DND-41 (cell line): ENCODE measurements at regions not wholly inside any gene's neighbourhood (a gene's known extent, or its start where the extent isn't known, plus 50 kb on each side); places are given as distances from the start of the nearest gene placed in this dataset.

Source experiments
- EZH2 ChIP-seq: IDR thresholded peaks from 3 replicates; pipeline ENCODE4 v1.6.1; 2012; ENCODE audit warnings: borderline replicate concordance, low read depth, mild to moderate bottlenecking, moderate library complexity, low read length, inconsistent platforms; ENCODE audit not compliant: severe bottlenecking
- TF ChIP-seq, protein P1 (sequence below): IDR thresholded peaks from 2 replicates; pipeline ENCODE4 v1.5.1; 2012; ENCODE audit warnings: borderline replicate concordance, low read length, moderate library complexity, mild to moderate bottlenecking; ENCODE audit not compliant: poor library complexity, severe bottlenecking; ENCODE audit errors: extremely low read depth

DNA sequence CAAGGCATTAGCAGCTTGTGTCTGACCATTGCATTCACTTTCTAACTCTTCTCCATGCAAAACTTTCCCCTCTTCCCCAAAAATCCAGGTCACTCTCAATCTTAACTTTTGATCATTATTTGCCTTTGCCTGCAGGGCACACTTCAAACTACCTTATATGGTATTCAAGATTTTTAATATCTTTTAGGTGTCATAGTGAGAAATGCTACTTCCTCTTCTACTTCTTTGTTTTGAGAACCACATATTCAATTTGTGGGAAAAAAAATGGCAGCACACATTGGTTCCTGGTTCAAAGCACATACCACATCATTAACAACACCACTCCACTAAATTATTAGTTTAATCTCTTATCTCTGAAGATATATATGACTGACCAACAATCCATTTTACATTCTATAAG is 1267.0 kb upstream of the CITED2 start:
- TF ChIP-seq, protein P1, sequence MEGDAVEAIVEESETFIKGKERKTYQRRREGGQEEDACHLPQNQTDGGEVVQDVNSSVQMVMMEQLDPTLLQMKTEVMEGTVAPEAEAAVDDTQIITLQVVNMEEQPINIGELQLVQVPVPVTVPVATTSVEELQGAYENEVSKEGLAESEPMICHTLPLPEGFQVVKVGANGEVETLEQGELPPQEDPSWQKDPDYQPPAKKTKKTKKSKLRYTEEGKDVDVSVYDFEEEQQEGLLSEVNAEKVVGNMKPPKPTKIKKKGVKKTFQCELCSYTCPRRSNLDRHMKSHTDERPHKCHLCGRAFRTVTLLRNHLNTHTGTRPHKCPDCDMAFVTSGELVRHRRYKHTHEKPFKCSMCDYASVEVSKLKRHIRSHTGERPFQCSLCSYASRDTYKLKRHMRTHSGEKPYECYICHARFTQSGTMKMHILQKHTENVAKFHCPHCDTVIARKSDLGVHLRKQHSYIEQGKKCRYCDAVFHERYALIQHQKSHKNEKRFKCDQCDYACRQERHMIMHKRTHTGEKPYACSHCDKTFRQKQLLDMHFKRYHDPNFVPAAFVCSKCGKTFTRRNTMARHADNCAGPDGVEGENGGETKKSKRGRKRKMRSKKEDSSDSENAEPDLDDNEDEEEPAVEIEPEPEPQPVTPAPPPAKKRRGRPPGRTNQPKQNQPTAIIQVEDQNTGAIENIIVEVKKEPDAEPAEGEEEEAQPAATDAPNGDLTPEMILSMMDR: no peak
- no peak for TF ChIP-seq EZH2
